ENCODE measurements at regions not wholly inside any gene's neighbourhood (a gene's known extent, or its start where the extent isn't known, plus 50 kb on each side); places are given as distances from the start of the nearest gene placed in this dataset.

DNA sequence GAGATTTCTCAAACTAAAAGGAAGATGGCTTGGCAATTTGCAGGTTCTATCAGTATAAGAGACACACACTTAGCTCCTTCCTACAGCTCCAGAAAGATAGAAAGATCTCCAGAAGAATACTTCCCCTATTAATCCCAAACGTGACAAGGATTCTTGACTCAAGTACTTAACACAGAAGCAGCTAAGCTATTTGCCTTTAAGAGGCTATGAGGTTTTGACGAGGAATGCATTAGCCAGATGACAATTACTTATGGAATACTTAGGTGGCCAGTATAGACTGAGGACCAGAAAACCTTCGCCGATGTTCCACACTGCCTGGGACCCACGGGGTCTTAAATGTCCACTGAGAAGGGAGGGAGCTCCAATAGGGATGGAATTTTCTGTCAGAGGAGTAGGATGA, 340.5 kb upstream of the KIF2A start:
- TF ChIP-seq, protein P1, sequence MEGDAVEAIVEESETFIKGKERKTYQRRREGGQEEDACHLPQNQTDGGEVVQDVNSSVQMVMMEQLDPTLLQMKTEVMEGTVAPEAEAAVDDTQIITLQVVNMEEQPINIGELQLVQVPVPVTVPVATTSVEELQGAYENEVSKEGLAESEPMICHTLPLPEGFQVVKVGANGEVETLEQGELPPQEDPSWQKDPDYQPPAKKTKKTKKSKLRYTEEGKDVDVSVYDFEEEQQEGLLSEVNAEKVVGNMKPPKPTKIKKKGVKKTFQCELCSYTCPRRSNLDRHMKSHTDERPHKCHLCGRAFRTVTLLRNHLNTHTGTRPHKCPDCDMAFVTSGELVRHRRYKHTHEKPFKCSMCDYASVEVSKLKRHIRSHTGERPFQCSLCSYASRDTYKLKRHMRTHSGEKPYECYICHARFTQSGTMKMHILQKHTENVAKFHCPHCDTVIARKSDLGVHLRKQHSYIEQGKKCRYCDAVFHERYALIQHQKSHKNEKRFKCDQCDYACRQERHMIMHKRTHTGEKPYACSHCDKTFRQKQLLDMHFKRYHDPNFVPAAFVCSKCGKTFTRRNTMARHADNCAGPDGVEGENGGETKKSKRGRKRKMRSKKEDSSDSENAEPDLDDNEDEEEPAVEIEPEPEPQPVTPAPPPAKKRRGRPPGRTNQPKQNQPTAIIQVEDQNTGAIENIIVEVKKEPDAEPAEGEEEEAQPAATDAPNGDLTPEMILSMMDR (IDR thresholded peaks at IDR 0.05; ENCODE audit: extremely low read depth in 1 of 2, insufficient read depth in 1 of 2, low read depth in 1 of 2, low read length in 2 of 2): no peak
- TF ChIP-seq POLR2AphosphoS5 (IDR thresholded peaks at IDR 0.05; ENCODE audit: insufficient read depth, low read depth, low read length): no peak
- TF ChIP-seq FOS (IDR thresholded peaks at IDR 0.05; ENCODE audit: borderline replicate concordance, insufficient read depth, low read length): no peak
